ENCODE measurements at regions not wholly inside any gene's neighbourhood (a gene's known extent, or its start where the extent isn't known, plus 50 kb on each side); places are given as distances from the start of the nearest gene placed in this dataset.

DNA sequence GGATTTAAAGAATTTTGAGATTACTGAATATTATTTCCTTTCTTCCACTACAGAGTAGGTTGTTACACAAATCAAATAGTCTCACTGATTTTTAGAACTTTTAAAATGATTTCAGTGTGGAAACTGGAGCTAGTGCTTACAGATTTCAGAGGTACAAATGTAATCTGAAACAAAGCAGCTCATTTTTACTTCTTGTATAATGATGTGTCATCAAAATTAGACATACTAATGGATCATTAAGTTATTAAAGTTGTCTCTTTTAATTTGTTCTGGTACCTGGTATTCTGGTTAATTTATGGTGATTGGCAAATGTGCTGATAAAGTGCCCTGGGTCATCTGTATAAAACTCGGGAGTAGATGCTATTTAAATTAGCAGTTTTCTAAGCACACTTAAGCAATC is 1528.3 kb downstream of the RPA4 start:
- H3K4me1 ChIP-seq (ENCODE audit: control insufficient read depth, extremely low read depth, insufficient read depth, low read length), result no peaks in the 10 kb centered on the region
- no peak overlapping the region for H3K9ac ChIP-seq (ENCODE audit: insufficient read depth, low read length)
- no peaks in the 10 kb centered on the region for H3K9me3 ChIP-seq (ENCODE audit: control insufficient read depth, insufficient read depth, low read depth, low read length)
- no peak overlapping the region for H2AFZ ChIP-seq (ENCODE audit: low read length)
- H3K4me2 ChIP-seq (ENCODE audit: extremely low read depth, insufficient read depth, low read length), result no peak overlapping the region
- no peaks in the 10 kb centered on the region for H3K36me3 ChIP-seq (ENCODE audit: control insufficient read depth, insufficient read depth, low read length)
- no peak overlapping the region for H3K4me3 ChIP-seq (replicated peaks in 1 of 4; ENCODE audit: control extremely low read depth in 1 of 4, insufficient read depth in 1 of 4, low read depth in 3 of 4, low read length in 4 of 4)
- TF ChIP-seq, protein P1, sequence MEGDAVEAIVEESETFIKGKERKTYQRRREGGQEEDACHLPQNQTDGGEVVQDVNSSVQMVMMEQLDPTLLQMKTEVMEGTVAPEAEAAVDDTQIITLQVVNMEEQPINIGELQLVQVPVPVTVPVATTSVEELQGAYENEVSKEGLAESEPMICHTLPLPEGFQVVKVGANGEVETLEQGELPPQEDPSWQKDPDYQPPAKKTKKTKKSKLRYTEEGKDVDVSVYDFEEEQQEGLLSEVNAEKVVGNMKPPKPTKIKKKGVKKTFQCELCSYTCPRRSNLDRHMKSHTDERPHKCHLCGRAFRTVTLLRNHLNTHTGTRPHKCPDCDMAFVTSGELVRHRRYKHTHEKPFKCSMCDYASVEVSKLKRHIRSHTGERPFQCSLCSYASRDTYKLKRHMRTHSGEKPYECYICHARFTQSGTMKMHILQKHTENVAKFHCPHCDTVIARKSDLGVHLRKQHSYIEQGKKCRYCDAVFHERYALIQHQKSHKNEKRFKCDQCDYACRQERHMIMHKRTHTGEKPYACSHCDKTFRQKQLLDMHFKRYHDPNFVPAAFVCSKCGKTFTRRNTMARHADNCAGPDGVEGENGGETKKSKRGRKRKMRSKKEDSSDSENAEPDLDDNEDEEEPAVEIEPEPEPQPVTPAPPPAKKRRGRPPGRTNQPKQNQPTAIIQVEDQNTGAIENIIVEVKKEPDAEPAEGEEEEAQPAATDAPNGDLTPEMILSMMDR (conservative IDR thresholded peaks at IDR 0.05 in 1 of 2, IDR thresholded peaks at IDR 0.05 in 1 of 2; ENCODE audit: low read depth in 1 of 2, low read length in 2 of 2), result no peak
- no peak for TF ChIP-seq EZH2 (IDR thresholded peaks at IDR 0.05; ENCODE audit: low read length, missing control alignments)
- H3K79me2 ChIP-seq (ENCODE audit: control insufficient read depth, insufficient read depth, low read length), result no peaks in the 10 kb centered on the region
- no peak overlapping the region for H3K27ac ChIP-seq (ENCODE audit: insufficient read depth, low read length)
- no peaks in the 10 kb centered on the region for H4K20me1 ChIP-seq (ENCODE audit: control insufficient read depth, extremely low read depth, insufficient read depth, low read length)
- no peaks in the 10 kb centered on the region for H3K27me3 ChIP-seq (ENCODE audit: control insufficient read depth, insufficient read depth, low read length)
- DNase-seq (ENCODE audit: low read depth in 2 of 2), result no peak

DNA sequence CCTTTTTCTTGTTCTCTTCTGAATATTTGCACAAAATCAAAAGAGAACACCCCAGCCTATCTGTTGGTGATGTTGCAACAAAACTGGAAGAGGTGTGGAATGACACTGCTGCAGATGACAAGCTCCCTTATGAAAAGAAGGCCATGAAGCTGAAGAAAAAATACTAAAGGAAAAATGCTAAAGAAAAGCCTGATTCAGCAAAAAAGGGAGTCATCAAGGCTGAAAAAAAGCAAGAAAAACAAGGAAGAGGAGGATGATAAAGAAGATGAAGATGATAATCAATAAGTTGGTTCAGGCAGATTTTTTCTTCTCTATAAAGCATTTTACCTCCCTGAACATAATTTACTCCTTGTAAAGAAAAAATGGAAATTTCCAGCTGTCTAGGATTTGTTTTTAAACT is 1538.8 kb downstream of the RPA4 start:
- no peak overlapping the region for H3K27ac ChIP-seq (ENCODE audit: insufficient read depth, low read length)
- H3K4me2 ChIP-seq (ENCODE audit: extremely low read depth, insufficient read depth, low read length), result no peak overlapping the region
- no peaks in the 10 kb centered on the region for H3K36me3 ChIP-seq (ENCODE audit: control insufficient read depth, insufficient read depth, low read length)
- no peak overlapping the region for H3K4me3 ChIP-seq (replicated peaks in 1 of 4; ENCODE audit: control extremely low read depth in 1 of 4, insufficient read depth in 1 of 4, low read depth in 3 of 4, low read length in 4 of 4)
- no peaks in the 10 kb centered on the region for H3K4me1 ChIP-seq (ENCODE audit: control insufficient read depth, extremely low read depth, insufficient read depth, low read length)
- no peaks in the 10 kb centered on the region for H3K27me3 ChIP-seq (ENCODE audit: control insufficient read depth, insufficient read depth, low read length)
- no peak for TF ChIP-seq EZH2 (IDR thresholded peaks at IDR 0.05; ENCODE audit: low read length, missing control alignments)
- TF ChIP-seq, protein P1 (conservative IDR thresholded peaks at IDR 0.05 in 1 of 2, IDR thresholded peaks at IDR 0.05 in 1 of 2; ENCODE audit: low read depth in 1 of 2, low read length in 2 of 2), result no peak
- no peak overlapping the region for H2AFZ ChIP-seq (ENCODE audit: low read length)
- H3K9me3 ChIP-seq (ENCODE audit: control insufficient read depth, insufficient read depth, low read depth, low read length), result no peaks in the 10 kb centered on the region
- H3K9ac ChIP-seq (ENCODE audit: insufficient read depth, low read length), result no peak overlapping the region
- no peak for DNase-seq (ENCODE audit: low read depth in 2 of 2)
- no peaks in the 10 kb centered on the region for H3K79me2 ChIP-seq (ENCODE audit: control insufficient read depth, insufficient read depth, low read length)
- H4K20me1 ChIP-seq (ENCODE audit: control insufficient read depth, extremely low read depth, insufficient read depth, low read length), result no peaks in the 10 kb centered on the region

DNA sequence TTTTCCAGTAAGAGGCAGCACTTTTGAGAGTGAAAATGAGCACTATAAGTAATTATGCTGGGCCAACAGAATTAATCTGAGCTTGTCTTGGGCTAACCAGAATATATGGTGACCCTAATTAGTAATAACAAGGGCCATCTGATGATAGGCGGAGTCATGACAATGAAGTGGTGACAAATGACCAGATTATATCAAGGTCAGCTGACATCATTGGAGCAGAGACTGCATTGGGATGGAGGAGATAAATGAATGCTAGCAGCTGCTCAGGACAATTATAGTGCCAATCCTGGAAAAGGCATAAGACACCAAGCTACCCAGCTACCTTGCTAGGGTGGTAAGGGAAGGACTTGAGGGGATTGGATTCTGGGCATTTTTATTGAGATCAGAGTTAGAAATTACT is 1548.7 kb downstream of the RPA4 start:
- Histone ChIP-seq H3K27me3 (ENCODE audit: control insufficient read depth, insufficient read depth, low read length) (no peaks in the 10 kb centered on the region), H3K4me1 (ENCODE audit: control insufficient read depth, extremely low read depth, insufficient read depth, low read length) (no peaks in the 10 kb centered on the region), H3K79me2 (ENCODE audit: control insufficient read depth, insufficient read depth, low read length) (no peaks in the 10 kb centered on the region), H4K20me1 (ENCODE audit: control insufficient read depth, extremely low read depth, insufficient read depth, low read length) (no peaks in the 10 kb centered on the region), H3K9ac (ENCODE audit: insufficient read depth, low read length) (no peak overlapping the region), H2AFZ (ENCODE audit: low read length) (no peak overlapping the region), H3K4me2 (ENCODE audit: extremely low read depth, insufficient read depth, low read length) (no peak overlapping the region), H3K9me3 (ENCODE audit: control insufficient read depth, insufficient read depth, low read depth, low read length) (no peaks in the 10 kb centered on the region), H3K27ac (ENCODE audit: insufficient read depth, low read length) (no peak overlapping the region), H3K36me3 (ENCODE audit: control insufficient read depth, insufficient read depth, low read length) (no peaks in the 10 kb centered on the region), H3K4me3 (replicated peaks in 1 of 4; ENCODE audit: control extremely low read depth in 1 of 4, insufficient read depth in 1 of 4, low read depth in 3 of 4, low read length in 4 of 4) (no peak overlapping the region)
- DNase-seq (ENCODE audit: low read depth in 2 of 2), result no peak
- TF ChIP-seq, protein P1 (conservative IDR thresholded peaks at IDR 0.05 in 1 of 2, IDR thresholded peaks at IDR 0.05 in 1 of 2; ENCODE audit: low read depth in 1 of 2, low read length in 2 of 2), result no peak
- no peak for TF ChIP-seq EZH2 (IDR thresholded peaks at IDR 0.05; ENCODE audit: low read length, missing control alignments)
